HG02938 (cell line): ENCODE measurements at regions not wholly inside any gene's neighbourhood (a gene's known extent, or its start where the extent isn't known, plus 50 kb on each side); places are given as distances from the start of the nearest gene placed in this dataset.
"Not testable (repeated sequence)": the region's sequence is repeated elsewhere in the genome, so short reads cannot be mapped to it uniquely, and the experiment has no call there.

Source experiments
- ATAC-seq: cut with Tn5 transposase; IDR thresholded peaks from one replicate; pipeline ENCODE4 v1.9.1; 2021; ENCODE audit warnings: mild to moderate bottlenecking, moderate library complexity; ENCODE audit not compliant: unreplicated experiment

DNA sequence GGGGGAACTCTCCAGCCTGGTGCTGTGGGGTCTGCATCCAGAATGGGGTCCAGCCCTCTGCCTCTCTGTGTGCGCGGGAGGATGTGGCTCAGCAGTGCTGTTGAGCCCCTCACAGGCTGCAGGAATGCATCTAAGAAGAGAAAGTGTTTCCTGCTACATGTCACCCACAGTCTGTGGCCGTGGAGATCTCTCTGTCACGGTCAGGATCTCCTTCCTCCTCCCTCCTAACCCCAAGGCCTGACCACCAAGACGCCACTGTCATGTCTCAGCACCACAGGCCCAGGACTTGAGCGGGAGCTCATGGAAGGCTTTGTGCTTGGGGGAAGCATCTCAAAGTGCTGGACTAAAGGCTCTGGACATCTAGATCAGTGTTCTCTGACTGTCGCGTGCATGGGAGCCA, 90.1 kb downstream of the SREK1 start:
- ATAC-seq, result no peak

GRCh38 chr5:66238435-66238834, 94.3 kb downstream of the SREK1 start:
- no peak for ATAC-seq

DNA sequence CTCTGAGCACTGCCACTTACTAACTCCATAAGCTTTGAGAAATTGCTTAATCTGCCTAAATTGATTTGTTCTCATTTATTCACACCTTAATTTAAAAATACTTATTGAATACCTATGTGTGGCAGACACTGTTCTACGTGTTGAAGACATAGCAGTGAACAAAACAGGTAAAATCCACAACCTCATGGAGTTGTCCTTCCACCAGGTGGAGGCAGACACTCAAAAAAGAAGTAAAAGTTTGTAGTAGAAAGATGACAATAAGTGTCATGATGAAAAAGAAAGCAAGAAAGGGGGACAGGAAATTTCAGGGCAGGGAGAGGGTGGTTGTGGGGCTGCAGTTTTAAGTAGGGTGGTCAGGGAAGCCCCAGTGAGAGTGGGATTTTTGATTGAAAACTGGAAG, 94.9 kb downstream of the SREK1 start:
- ATAC-seq, result no peak

DNA sequence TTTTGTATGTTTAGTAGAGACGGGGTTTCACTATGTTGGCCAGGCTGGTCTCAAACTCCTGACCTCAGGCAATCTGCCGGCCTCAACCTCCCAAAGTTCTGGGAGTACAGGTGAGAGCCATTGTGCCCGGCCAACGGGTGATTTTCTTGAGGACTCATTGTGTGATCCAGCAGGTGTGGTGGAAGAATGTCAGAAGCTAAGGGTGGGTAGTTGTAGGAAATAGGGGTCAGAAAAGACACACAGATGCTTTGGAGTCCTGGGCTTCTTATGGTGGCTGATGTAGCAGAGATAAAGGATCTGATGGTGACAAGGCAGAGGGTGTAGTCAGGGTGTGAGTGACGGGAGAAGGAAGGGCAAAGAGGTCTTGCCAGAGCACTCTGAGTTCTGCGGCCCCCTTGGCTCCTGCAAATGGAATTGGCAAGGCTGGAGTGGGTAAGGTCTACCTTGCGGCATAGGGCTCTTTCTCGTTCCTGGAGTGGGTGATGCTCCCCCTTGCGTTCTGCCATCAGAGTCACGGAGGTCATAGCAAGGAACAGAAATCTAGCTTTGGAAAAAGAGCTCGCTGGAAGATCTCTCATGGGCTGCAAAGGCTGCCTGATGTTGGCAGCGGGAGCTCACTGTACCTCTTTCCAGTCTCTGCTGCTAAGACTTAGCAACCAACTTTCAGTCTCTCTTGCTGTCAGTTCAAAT, 97.2 kb downstream of the SREK1 start:
- ATAC-seq, result no peak

DNA sequence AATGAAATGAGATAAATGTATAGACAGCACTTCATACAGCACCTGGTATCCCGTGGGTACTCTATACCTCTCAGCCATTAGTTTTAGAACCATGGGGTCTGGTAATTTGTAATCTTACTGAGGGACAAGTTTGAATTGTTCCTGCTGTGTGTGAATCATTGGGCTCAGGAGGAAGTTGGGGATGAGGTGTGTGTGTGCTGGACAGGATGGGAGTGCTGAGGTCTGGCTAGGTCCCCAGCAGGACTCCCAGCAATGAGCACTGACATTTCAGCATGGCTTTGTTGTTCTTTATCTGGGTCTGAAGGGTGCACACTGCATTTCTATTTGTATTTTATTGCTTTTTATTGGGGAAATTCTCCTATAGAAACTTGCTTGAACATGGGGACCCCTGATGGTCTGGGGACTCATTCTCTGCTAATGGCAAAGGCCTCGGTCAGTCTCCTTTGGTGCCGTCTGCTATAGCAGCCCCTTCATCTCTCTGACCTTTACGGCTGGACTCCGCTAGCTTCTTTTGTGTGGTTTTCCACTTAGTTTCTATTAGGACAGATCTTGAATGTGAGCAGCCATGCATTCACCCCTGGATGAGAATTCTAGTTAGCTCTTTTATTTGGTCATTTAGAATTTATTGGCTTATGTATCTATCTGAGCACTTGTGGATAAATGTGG, 98.1 kb downstream of the SREK1 start:
- ATAC-seq, result no peak

DNA sequence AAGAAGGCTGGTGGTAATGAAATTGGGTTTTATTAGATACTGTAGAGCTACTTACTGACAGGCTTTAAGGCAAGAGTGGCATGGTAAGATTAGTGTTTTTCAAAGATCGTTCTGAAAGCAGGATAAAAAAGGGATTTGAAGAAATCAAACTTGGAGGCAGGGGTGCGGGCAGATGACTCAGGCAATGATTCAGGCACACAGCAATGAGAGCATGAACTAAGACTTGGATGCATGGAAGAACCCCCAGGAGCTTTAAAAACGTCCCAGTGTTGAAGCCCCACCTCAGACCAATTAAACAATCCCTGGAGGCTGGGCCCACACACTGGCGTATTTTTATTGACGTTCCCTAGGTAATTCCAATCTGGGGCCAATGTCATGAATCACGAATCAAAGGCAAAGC, 102.5 kb downstream of the SREK1 start:
- ATAC-seq, result no peak

DNA sequence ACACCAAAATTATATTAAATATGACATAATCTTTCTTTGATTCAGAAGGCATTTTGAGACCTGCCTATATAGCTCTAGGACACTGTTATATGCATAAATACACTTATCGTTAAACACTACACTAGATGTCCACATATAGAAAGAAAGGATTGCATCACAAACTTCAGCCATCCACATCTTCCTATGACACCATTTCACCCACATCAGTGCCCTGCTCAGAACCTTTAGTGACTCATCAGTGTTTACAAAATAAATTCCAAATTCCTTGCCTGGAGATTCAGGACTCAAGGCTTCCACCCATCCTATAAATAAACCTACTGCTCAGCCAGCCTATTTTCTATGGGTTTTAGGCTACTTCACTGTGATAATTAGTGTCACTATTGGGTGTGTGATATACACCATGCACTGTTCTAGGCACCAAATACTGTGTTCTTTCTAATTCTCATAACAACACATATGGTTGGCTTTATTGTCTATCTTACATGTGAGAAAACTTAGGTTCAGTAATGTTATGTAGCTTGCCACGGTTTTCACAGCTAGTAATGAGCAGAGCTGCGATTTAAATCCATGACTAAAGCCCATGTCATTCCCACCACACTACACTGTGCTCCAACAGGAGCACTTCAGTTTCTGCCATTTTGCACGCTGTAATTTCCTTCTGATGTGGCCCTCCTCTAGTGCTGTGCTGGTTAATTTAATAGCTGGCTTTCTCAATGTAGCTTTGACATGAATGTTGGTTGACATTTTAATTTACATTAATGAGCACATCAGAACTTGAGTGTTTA, 103.3 kb downstream of the SREK1 start:
- no peak for ATAC-seq

- ATAC-seq, result no peak
Observed at GRCh38 chr5:66248874-66249273, 104.8 kb downstream of the SREK1 start.

DNA sequence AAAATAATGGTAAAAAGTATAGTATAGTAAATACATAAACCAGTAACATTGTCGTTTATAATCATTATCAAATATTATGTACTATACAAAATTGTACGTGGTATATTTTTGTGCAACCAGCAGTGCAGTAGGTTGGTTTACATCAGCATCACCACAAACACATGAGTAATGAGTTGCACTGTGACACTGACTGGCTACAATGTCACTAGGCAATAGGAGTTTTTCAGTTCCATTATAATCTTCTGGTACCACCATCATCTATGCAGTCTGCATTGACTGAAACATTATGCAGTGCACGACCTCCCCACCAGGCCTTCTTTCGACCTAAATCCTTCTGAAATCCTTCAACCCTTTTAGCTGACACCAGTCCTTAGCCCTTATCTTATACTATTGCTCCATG, 105.8 kb downstream of the SREK1 start:
- ATAC-seq, result no peak

GRCh38 chr5:66252849-66253248, 108.7 kb downstream of the SREK1 start:
- no peak for ATAC-seq

DNA sequence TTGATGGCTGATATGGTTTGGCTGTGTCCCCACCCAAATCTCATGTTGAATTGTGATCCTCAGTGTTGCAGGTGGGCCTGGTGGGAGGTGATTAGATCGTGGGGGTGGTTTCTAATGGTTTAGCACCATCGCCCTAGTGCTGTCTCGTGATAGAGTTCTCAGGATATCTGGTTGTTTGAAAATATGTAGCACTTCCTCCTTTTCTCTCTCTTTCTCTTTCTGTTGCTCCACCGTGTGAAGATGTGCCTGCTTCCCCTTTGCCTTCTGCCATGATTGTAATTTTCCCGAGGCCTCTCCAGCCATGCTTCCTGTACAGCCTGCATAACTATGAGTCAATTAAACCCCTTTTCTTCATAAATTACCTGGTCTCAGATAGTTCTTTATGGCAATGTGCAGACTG, 111.6 kb downstream of the SREK1 start:
- no peak for ATAC-seq

GRCh38 chr5:66273121-66273520, 129.0 kb downstream of the SREK1 start:
- ATAC-seq, result no peak

DNA sequence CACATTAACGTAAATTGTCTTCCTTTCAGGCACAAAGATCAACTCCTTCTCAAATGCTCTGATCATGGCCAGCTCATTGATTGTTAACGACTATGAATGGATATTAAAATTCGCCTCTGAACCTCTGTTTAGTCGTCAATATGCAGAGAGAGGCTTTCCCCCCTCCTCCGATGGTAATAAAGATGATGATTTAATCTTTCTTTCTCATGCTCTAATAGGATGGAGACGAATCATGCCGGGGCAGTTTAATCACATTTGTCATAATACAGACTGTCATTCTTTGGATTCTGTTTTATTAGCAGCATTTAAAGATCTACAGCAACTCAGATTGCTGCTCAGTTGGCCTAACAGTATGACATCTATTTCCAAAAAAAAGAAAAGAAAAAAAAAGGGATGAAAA, 132.9 kb downstream of the SREK1 start:
- no peak for ATAC-seq

DNA sequence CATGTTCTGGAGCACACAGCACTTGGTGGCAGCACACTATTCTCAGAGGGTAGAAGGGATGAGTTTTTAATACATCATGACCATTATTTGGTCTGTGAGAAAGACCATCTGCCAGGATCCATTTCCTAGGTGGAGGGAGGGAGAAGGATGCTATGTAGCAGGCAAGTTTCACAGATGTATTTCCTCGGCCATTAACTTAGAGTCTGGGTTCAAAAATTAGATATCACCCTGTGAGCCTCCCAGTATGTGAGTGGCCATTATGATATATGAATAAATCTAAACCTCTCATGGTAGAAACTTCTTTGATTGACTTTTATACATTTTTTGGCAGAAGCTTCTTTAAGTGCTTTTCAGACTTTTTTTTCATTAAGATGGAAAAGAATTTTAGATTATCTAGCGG, 133.9 kb downstream of the SREK1 start:
- ATAC-seq, result no peak

GRCh38 chr5:66281294-66281693, 137.2 kb downstream of the SREK1 start:
- no peak for ATAC-seq

DNA sequence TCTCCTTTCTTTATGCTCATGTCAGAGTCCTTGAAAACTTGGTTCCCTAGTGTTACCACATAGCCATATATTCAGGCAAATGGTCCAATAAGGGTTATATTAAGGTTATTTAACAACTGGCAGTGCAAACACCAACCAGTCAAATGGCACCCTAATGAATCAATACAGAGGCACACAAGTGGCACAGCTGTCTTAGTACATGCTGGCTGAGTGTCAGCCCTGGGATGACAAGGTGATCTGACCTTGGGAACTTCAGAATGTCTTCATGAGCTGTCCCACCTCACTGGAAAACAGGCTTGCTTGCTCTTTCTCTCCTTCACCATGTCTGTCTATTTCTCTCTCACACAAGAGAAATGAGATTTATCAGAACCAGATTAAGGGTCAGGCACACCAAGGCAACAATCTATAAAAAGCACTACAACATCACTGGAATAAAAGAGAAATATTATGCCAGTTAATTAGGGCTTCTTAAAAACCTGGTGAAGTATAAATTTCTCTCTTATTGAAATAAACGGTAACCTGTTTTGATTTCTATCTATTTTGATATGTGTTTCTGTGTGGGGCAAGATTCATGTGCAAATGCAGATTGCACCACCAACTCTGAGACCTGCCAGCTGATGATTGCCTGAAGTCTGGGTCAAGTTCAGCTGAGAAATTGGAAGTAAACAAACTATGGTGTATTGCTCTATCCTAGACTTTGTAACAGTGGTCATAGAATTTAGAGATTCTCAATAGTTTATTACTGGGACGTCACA, 140.7 kb downstream of the SREK1 start:
- no peak for ATAC-seq

- no peak for ATAC-seq
Observed at GRCh38 chr5:66285343-66285922, 141.3 kb downstream of the SREK1 start.

- ATAC-seq, result no peak
Observed at GRCh38 chr5:66291771-66292170, 147.7 kb downstream of the SREK1 start.

GRCh38 chr5:66293851-66294250, 149.8 kb downstream of the SREK1 start:
- not testable (repeated sequence) for ATAC-seq

DNA sequence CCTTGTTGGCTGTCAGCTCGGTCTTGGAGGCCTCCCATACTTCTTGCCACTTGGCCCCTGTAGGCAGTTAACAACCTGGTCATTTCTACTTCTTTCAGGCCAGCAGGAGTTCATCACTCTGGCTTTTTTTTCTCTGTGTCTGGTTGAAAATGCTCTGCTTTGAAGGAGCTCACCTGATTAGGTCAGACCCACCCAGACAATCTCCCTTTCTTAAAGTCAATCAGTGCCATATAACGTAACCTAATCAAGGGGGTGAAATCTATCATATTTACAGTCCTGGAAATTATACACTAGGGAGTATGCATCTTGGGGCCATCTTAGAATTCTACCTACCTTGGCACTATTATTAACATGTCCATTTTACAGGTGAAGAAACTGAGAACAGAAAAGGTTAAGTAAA, 155.4 kb downstream of the SREK1 start:
- no peak for ATAC-seq

GRCh38 chr5:66302344-66302743, 158.2 kb downstream of the SREK1 start:
- ATAC-seq, result no peak
